ENCODE measurements at regions not wholly inside any gene's neighbourhood (a gene's known extent, or its start where the extent isn't known, plus 50 kb on each side); places are given as distances from the start of the nearest gene placed in this dataset.
"Not testable (repeated sequence)": the region's sequence is repeated elsewhere in the genome, so short reads cannot be mapped to it uniquely, and the experiment has no call there.

DNA sequence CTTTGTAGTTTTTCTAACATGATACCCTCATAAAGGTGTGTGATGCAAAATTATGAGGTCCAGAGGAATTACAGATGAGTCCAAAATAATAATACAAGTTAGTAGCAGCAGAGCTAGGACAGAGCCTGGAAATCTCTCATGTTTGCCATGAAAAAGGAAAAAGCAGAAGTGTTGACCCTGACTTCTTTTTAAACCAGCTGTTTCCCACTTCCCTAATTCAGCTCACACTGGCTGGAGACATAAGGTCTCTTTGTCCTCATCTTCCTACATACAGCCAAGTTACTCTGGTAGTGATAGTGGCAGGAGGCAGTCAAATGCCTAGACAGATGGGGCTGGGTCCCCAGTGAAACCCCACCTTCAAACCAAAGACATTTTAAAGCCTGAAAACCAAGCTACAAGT, 269.2 kb downstream of the C7orf25 start:
- ChIA-PET CTCF (no interaction called here), POLR2A (no interaction called here)
- Histone ChIP-seq H3K4me3 (ENCODE audit: low read depth, low read length) (no peak overlapping the region), H3K27me3 (ENCODE audit: control insufficient read depth, insufficient read depth, low read length) (no peaks in the 10 kb centered on the region), H3K27ac (ENCODE audit: low read depth, low read length) (no peak overlapping the region), H3K9me3 (ENCODE audit: control insufficient read depth, insufficient read depth, low read length) (no peaks in the 10 kb centered on the region)
- DNase-seq (ENCODE audit: low read depth, low spot score) = no peak
- TF ChIP-seq, protein P1, sequence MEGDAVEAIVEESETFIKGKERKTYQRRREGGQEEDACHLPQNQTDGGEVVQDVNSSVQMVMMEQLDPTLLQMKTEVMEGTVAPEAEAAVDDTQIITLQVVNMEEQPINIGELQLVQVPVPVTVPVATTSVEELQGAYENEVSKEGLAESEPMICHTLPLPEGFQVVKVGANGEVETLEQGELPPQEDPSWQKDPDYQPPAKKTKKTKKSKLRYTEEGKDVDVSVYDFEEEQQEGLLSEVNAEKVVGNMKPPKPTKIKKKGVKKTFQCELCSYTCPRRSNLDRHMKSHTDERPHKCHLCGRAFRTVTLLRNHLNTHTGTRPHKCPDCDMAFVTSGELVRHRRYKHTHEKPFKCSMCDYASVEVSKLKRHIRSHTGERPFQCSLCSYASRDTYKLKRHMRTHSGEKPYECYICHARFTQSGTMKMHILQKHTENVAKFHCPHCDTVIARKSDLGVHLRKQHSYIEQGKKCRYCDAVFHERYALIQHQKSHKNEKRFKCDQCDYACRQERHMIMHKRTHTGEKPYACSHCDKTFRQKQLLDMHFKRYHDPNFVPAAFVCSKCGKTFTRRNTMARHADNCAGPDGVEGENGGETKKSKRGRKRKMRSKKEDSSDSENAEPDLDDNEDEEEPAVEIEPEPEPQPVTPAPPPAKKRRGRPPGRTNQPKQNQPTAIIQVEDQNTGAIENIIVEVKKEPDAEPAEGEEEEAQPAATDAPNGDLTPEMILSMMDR (IDR thresholded peaks at IDR 0.05; ENCODE audit: low read depth, low read length) = no peak

DNA sequence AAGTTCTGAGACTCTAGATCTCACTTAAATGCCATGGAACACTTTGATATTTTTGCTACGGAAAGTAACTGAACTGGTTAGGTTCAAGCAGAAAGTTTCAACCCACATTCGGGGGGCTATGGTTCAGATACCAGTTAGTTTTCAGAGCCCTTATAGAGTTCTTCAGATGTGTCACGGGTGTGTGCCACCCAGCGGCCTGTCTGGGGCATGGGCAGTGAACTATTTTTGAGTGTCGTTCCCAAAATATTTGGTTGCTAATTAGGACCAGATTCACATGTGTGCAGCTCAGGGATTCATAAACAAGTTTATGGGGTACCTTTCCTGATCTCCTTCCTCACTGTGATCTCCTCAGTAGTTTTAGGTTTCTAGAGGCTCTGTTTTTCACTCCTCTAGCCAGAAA, 271.9 kb downstream of the C7orf25 start:
- TF ChIP-seq, protein P1 (IDR thresholded peaks at IDR 0.05; ENCODE audit: low read depth, low read length) = peak; percentile 13; the same call in 1 of the 2 replicates
- CTCF ChIA-PET = no interaction called here
- H3K9me3 ChIP-seq (ENCODE audit: control insufficient read depth, insufficient read depth, low read length) = no peaks in the 10 kb centered on the region
- no peak overlapping the region for H3K4me3 ChIP-seq (ENCODE audit: low read depth, low read length)
- H3K27ac ChIP-seq (ENCODE audit: low read depth, low read length) = no peak overlapping the region
- DNase-seq (ENCODE audit: low read depth, low spot score) = no peak
- POLR2A ChIA-PET = no interaction called here
- peaks cover 6% of the 10 kb centered on the region for H3K27me3 ChIP-seq (ENCODE audit: control insufficient read depth, insufficient read depth, low read length)

DNA sequence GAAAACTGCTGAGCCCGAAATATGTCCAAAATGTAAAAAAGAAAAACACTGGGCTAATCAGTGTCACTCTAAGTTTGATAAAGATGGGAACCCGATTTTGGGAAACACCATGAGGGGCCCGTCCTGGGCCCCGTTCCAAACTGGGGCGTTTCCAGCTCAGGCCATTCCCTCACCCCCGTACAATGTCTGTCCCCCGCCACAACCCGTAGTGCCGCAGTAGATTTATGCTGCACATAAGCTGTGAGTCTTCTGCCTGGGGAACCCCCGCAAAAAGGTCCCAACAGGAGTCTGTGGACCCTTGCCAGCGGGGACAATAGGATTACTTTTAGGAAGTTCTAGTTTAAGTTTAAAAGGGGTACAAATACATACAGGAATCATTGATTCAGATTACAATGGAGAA, 275.5 kb downstream of the C7orf25 start:
- H3K27ac ChIP-seq (ENCODE audit: low read depth, low read length); H3K9me3 ChIP-seq (ENCODE audit: control insufficient read depth, insufficient read depth, low read length); H3K4me3 ChIP-seq (ENCODE audit: low read depth, low read length); H3K27me3 ChIP-seq (ENCODE audit: control insufficient read depth, insufficient read depth, low read length); POLR2A ChIA-PET; DNase-seq (ENCODE audit: low read depth, low spot score); CTCF ChIA-PET: not testable (repeated sequence)

DNA sequence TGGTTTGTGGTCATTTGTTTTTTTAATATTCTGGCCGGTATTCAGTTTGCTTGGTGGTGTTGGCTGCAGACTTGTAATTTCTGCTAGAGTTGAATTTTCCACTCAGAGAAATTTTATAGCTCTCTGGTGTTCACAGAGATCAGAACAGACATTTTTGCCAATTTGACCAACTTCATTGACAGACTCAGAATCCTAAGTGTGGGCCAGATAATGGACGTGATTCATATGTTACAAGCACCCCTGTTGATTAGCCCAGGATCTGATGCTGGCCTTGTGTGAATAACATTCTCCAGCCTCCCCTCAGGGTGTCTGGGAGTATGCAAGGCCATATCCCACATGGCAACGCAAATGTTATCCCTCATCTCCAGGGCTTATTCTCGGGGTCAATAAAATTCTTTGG, 283.8 kb downstream of the C7orf25 start:
- TF ChIP-seq, protein P1 (IDR thresholded peaks at IDR 0.05; ENCODE audit: low read depth, low read length) = no peak
- Histone ChIP-seq H3K27me3 (ENCODE audit: control insufficient read depth, insufficient read depth, low read length) (no peaks in the 10 kb centered on the region), H3K4me3 (ENCODE audit: low read depth, low read length) (no peak overlapping the region), H3K27ac (ENCODE audit: low read depth, low read length) (no peak overlapping the region), H3K9me3 (ENCODE audit: control insufficient read depth, insufficient read depth, low read length) (no peaks in the 10 kb centered on the region)
- ChIA-PET POLR2A (no interaction called here), CTCF (no interaction called here)
- DNase-seq (ENCODE audit: low read depth, low spot score) = no peak

DNA sequence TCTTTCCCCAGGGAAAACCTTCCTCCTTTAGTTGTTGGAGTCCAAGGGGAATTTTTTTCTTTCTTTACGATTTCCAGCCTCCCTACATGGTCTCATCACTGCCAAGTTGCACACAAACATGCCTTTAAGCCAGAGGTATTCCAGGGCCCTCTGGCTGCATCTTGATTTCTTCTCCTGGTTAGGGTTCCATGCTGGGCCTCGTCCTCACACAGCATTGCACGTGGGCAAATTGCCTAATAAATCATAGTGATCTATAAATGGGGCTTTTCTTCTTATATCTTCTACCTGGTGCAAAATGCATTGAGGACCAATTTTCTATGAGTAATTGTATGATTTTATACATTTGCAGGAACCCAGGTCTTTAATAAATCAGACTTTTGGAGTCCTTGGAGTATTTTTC, 284.2 kb downstream of the C7orf25 start:
- ChIA-PET POLR2A (no interaction called here), CTCF (no interaction called here)
- H3K4me3 ChIP-seq (ENCODE audit: low read depth, low read length) = no peak overlapping the region
- no peaks in the 10 kb centered on the region for H3K9me3 ChIP-seq (ENCODE audit: control insufficient read depth, insufficient read depth, low read length)
- no peaks in the 10 kb centered on the region for H3K27me3 ChIP-seq (ENCODE audit: control insufficient read depth, insufficient read depth, low read length)
- TF ChIP-seq, protein P1 (IDR thresholded peaks at IDR 0.05; ENCODE audit: low read depth, low read length) = no peak
- DNase-seq (ENCODE audit: low read depth, low spot score) = no peak
- no peak overlapping the region for H3K27ac ChIP-seq (ENCODE audit: low read depth, low read length)

DNA sequence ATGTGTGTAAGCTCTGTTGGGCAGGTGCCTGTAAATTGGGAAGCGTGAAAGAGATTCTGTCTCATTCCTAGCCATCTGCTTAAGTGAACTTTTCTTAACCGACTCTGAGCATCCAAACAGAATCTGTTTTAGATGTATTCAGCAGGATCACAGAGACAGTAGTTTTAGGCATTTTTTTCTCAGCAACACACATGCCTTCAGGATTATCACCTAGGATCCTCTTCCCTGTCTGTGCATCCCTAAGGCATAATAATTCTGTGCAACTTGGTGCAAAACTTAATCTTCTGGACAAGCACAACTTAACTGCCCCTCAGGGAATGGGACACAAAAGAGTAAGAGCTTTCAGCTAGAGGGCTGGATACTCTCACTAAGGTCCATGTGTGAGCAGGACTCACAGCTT, 284.8 kb downstream of the C7orf25 start:
- Histone ChIP-seq H3K27me3 (ENCODE audit: control insufficient read depth, insufficient read depth, low read length) (no peaks in the 10 kb centered on the region), H3K4me3 (ENCODE audit: low read depth, low read length) (no peak overlapping the region), H3K9me3 (ENCODE audit: control insufficient read depth, insufficient read depth, low read length) (no peaks in the 10 kb centered on the region), H3K27ac (ENCODE audit: low read depth, low read length) (no peak overlapping the region)
- ChIA-PET CTCF (no interaction called here), POLR2A (no interaction called here)
- DNase-seq (ENCODE audit: low read depth, low spot score) = no peak
- TF ChIP-seq, protein P1 (IDR thresholded peaks at IDR 0.05; ENCODE audit: low read depth, low read length) = no peak
